ENCODE measurements at regions not wholly inside any gene's neighbourhood (a gene's known extent, or its start where the extent isn't known, plus 50 kb on each side); places are given as distances from the start of the nearest gene placed in this dataset.
A peak's percentile ranks its signal among the peaks of the same experiment; 100 is the strongest.

DNA sequence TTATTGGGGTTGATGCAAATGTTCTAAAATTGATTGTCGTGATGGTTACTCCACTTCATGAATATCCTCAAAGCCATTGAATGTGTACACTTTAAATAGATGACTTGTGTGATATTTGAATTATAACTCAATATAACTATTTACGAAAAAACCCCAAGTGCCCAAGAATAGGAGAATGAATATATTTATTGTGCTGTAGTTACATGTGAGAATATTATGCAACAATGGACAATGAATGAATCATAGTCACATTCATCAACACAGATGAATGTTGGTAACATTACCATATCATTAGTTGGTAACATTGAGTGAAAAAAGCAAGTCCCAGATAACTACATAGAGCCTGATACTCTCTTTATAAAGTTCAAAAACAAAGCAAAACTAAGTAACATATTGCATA, 127.8 kb upstream of the UBL3 start:
- CTCF ChIA-PET, result no interaction called here
- DNase-seq (ENCODE audit: unreplicated experiment), result peak; percentile 13
- BruUV-seq (replicated peaks), result no TSS peak
- Mint-ChIP-seq H3K4me3 (ENCODE audit: unreplicated experiment) (no peak overlapping the region), H3K27me3 (ENCODE audit: insufficient read depth, unreplicated experiment) (no peaks in the 10 kb centered on the region), H3K4me1 (ENCODE audit: insufficient read depth, unreplicated experiment) (peaks cover 7% of the 10 kb centered on the region), H3K36me3 (ENCODE audit: insufficient read depth, unreplicated experiment) (no peaks in the 10 kb centered on the region), H3K9me3 (ENCODE audit: unreplicated experiment) (no peaks in the 10 kb centered on the region), H3K27ac (ENCODE audit: low read depth, unreplicated experiment) (no peak overlapping the region)
- TF ChIP-seq, protein P1, sequence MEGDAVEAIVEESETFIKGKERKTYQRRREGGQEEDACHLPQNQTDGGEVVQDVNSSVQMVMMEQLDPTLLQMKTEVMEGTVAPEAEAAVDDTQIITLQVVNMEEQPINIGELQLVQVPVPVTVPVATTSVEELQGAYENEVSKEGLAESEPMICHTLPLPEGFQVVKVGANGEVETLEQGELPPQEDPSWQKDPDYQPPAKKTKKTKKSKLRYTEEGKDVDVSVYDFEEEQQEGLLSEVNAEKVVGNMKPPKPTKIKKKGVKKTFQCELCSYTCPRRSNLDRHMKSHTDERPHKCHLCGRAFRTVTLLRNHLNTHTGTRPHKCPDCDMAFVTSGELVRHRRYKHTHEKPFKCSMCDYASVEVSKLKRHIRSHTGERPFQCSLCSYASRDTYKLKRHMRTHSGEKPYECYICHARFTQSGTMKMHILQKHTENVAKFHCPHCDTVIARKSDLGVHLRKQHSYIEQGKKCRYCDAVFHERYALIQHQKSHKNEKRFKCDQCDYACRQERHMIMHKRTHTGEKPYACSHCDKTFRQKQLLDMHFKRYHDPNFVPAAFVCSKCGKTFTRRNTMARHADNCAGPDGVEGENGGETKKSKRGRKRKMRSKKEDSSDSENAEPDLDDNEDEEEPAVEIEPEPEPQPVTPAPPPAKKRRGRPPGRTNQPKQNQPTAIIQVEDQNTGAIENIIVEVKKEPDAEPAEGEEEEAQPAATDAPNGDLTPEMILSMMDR (IDR thresholded peaks at IDR 0.05; ENCODE audit: unreplicated experiment), result no peak
- POLR2A ChIA-PET, result no interaction called here
- intact Hi-C loops (cut with micrococcal nuclease), result no loop called here

DNA sequence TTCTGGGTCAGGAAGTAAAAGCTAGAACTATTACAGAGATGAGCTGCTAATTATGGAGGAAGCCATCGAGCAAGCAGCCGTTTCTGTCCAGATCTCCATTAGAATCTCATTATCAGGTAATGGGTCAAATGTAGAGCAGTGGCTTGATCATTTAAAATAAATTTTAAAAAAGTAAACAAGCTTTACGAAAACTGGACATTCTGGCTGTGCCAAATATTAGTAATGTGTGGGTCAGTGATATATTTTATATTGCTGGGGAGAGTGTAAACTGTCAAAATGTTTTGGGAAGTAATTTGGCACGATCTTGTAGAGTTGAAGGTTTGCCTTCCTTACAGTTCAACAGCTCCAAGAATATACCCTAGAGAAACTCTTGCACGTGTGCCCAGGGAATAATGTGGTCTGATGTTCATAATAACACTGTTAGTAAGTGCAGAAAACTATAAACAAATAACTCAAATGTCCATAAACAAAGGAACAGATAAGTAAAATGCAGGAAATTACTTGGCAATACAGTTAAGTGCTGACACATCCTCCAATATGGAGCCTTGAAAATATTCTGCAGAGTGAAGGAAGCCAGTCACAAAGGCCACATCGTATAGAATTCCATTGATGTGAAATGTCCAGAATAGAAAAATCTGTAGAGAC, 127.2 kb upstream of the UBL3 start:
- no peaks in the 10 kb centered on the region for H3K36me3 Mint-ChIP-seq (ENCODE audit: insufficient read depth, unreplicated experiment)
- POLR2A ChIA-PET, result no interaction called here
- H3K4me1 Mint-ChIP-seq (ENCODE audit: insufficient read depth, unreplicated experiment), result peaks cover 7% of the 10 kb centered on the region
- no TSS peak for BruUV-seq (replicated peaks)
- CTCF ChIA-PET, result interaction anchor here (1.1 kb wide), 1 partner anchor 24 kb away, joined by 3 read pairs; no protein-coding TSS in a partner anchor
- no peaks in the 10 kb centered on the region for H3K27me3 Mint-ChIP-seq (ENCODE audit: insufficient read depth, unreplicated experiment)
- no peak overlapping the region for H3K4me3 Mint-ChIP-seq (ENCODE audit: unreplicated experiment)
- TF ChIP-seq, protein P1 (IDR thresholded peaks at IDR 0.05; ENCODE audit: unreplicated experiment), result no peak
- DNase-seq (ENCODE audit: unreplicated experiment), result no peak
- intact Hi-C loops (cut with micrococcal nuclease), result no loop called here
- H3K9me3 Mint-ChIP-seq (ENCODE audit: unreplicated experiment), result no peaks in the 10 kb centered on the region
- H3K27ac Mint-ChIP-seq (ENCODE audit: low read depth, unreplicated experiment), result no peak overlapping the region

DNA sequence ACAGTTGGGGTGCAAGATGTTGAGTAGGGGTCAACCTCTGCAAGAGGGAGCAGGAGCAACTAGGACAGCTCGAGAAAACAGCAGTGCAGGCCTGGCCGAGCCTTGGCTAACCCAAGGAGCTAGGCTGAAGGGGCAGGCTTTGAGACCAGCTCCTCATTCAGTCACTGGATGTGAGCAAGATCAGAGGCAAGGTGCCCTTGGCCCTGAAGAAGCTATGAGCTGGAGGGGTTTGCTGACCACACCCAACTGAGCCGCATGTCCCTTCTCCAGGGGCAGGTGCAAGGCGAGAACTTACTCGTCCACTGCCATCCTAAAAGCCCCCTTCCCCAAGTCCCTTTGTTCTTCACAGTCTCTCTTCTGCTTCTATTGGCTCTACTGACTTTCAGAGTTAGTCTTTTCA, 126.1 kb upstream of the UBL3 start:
- no peaks in the 10 kb centered on the region for H3K27me3 Mint-ChIP-seq (ENCODE audit: insufficient read depth, unreplicated experiment)
- no peak overlapping the region for H3K4me3 Mint-ChIP-seq (ENCODE audit: unreplicated experiment)
- peaks cover 7% of the 10 kb centered on the region for H3K4me1 Mint-ChIP-seq (ENCODE audit: insufficient read depth, unreplicated experiment)
- H3K36me3 Mint-ChIP-seq (ENCODE audit: insufficient read depth, unreplicated experiment), result no peaks in the 10 kb centered on the region
- intact Hi-C loops (cut with micrococcal nuclease), result no loop called here
- TF ChIP-seq, protein P1 (IDR thresholded peaks at IDR 0.05; ENCODE audit: unreplicated experiment), result no peak
- no peak overlapping the region for H3K27ac Mint-ChIP-seq (ENCODE audit: low read depth, unreplicated experiment)
- BruUV-seq (replicated peaks), result no TSS peak
- H3K9me3 Mint-ChIP-seq (ENCODE audit: unreplicated experiment), result no peaks in the 10 kb centered on the region
- CTCF ChIA-PET, result interaction anchor here (0.8 kb wide), 1 partner anchor 8 kb away, joined by 3 read pairs; no protein-coding TSS in a partner anchor
- DNase-seq (ENCODE audit: unreplicated experiment), result no peak
- POLR2A ChIA-PET, result interaction anchor here (0.6 kb wide), 1 partner anchor 10 kb away, joined by 3 read pairs; no protein-coding TSS in a partner anchor

DNA sequence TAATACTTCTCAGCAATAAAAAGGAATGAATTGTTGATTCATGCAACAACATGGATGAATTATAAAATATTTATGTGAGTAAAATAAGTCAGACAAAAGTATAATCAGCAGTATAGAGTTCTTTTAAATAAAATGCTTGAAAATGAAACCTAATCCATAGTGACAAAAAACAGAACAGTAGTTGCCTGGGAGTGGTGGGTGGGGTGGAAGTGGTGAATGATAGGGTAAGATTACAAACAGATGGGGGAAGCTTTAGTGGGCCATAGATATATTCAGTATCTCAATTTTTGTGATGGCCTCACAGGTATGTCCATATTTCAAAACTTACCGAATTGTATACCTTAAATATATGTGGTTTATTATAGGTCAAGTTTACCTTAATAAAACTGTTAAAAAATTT, 124.9 kb upstream of the UBL3 start:
- BruUV-seq (replicated peaks), result no TSS peak
- DNase-seq (ENCODE audit: unreplicated experiment), result no peak
- H3K9me3 Mint-ChIP-seq (ENCODE audit: unreplicated experiment), result no peaks in the 10 kb centered on the region
- peaks cover 7% of the 10 kb centered on the region for H3K4me1 Mint-ChIP-seq (ENCODE audit: insufficient read depth, unreplicated experiment)
- H3K27ac Mint-ChIP-seq (ENCODE audit: low read depth, unreplicated experiment), result no peak overlapping the region
- intact Hi-C loops (cut with micrococcal nuclease), result no loop called here
- H3K27me3 Mint-ChIP-seq (ENCODE audit: insufficient read depth, unreplicated experiment), result no peaks in the 10 kb centered on the region
- ChIA-PET CTCF (no interaction called here), POLR2A (no interaction called here)
- TF ChIP-seq, protein P1 (IDR thresholded peaks at IDR 0.05; ENCODE audit: unreplicated experiment), result no peak
- H3K36me3 Mint-ChIP-seq (ENCODE audit: insufficient read depth, unreplicated experiment), result no peaks in the 10 kb centered on the region
- H3K4me3 Mint-ChIP-seq (ENCODE audit: unreplicated experiment), result no peak overlapping the region

Data from MCF 10A (cell line).